Testis (tissue), 2 donors: ENCODE measurements at regions not wholly inside any gene's neighbourhood (a gene's known extent, or its start where the extent isn't known, plus 50 kb on each side); places are given as distances from the start of the nearest gene placed in this dataset.

Experiments
- DNase-seq: peaks from one replicate; pipeline ENCODE4 v3.0.0-alpha.2; 2019
- H3K27ac ChIP-seq, 2 donors: fragments of 200-600 bp; sonication (generic); one replicate each; pipeline ENCODE4 v1.5.1; 2019
- H3K27me3 ChIP-seq: fragments of 200-600 bp; sonication (generic); one replicate; pipeline ENCODE4 v1.5.1; 2019
- H3K36me3 ChIP-seq: fragments of 200-600 bp; sonication (generic); one replicate; pipeline ENCODE4 v1.5.1; 2017; ENCODE audit warnings: low read depth; ENCODE audit errors: missing control alignments
- H3K4me1 ChIP-seq: fragments of 200-600 bp; sonication (generic); one replicate; pipeline ENCODE4 v1.5.1; 2019
- H3K4me3 ChIP-seq, 2 donors: fragments of 200-600 bp; sonication (generic); one replicate each; pipeline ENCODE4 v1.5.1; 2017 to 2019
- H3K9me3 ChIP-seq: fragments of 200-600 bp; sonication (generic); one replicate; pipeline ENCODE4 v1.5.1; 2017
- CTCF ChIP-seq, 3 experiments: fragments of 450-650 bp in 2 of 3; fragments of 200-600 bp in 1 of 3; sonication (generic) in 1 of 3; IDR thresholded peaks; one replicate each; pipeline ENCODE4 v1.5.1; 2016 to 2019; ENCODE audit warnings: antibody characterized with exemption in 3 of 3, mild to moderate bottlenecking in 2 of 3, moderate library complexity in 1 of 3
- POLR2A ChIP-seq: fragments of 450-650 bp; IDR thresholded peaks from one replicate; pipeline ENCODE4 v1.6.1; 2017; ENCODE audit warnings: antibody characterized with exemption, mild to moderate bottlenecking, moderate library complexity
- WGBS, 2 donors: methylation state at CpG; one replicate each; pipeline ENCODE4 v1.1.5; 2018; 5-methylcytosine and 5-hydroxymethylcytosine counted together
- intact Hi-C: fragments of 100-400 bp; cut with DNase I; formaldehyde crosslinking; loops from one replicate; pipeline ENCODE4 v1.15.1; 2023; ENCODE audit warnings: low total_unique reads

GRCh38 chr5:145230781-145231180 lies 604.4 kb downstream of the PRELID2 start:
- H3K27ac ChIP-seq: no peak overlapping the region
- no peaks in the 10 kb centered on the region for H3K4me1 ChIP-seq
- no peaks in the 10 kb centered on the region for H3K36me3 ChIP-seq
- DNase-seq: no peak
- no peaks in the 10 kb centered on the region for H3K9me3 ChIP-seq
- H3K27me3 ChIP-seq: no peaks in the 10 kb centered on the region
- H3K4me3 ChIP-seq: no peak overlapping the region
- TF ChIP-seq CTCF (IDR thresholded peaks at IDR 0.05) (no peak), POLR2A (no peak)
- intact Hi-C loops: no loop called here
- 89 to 94% methylated on average over 2 of the region's 2 CpGs for WGBS, 2 donors

GRCh38 chr5:145228564-145228963 lies 606.6 kb downstream of the PRELID2 start:
- Histone ChIP-seq H3K4me1 (no peaks in the 10 kb centered on the region), H3K9me3 (no peaks in the 10 kb centered on the region), H3K4me3 (no peak overlapping the region), H3K27ac (no peak overlapping the region), H3K36me3 (no peaks in the 10 kb centered on the region), H3K27me3 (no peaks in the 10 kb centered on the region)
- 89 to 97% methylated on average over 10 of the region's 10 CpGs for WGBS, 2 donors
- DNase-seq: no peak
- intact Hi-C loops: no loop called here
- TF ChIP-seq POLR2A (no peak), CTCF (IDR thresholded peaks at IDR 0.05) (no peak)

- Histone ChIP-seq H3K36me3 (no peaks in the 10 kb centered on the region), H3K9me3 (no peaks in the 10 kb centered on the region), H3K4me3 (no peak overlapping the region), H3K27ac (no peak overlapping the region), H3K4me1 (no peaks in the 10 kb centered on the region), H3K27me3 (no peaks in the 10 kb centered on the region)
- WGBS, 2 donors: 81 to 83% methylated on average over 2 of the region's 2 CpGs
- intact Hi-C loops: no loop called here
- no peak for DNase-seq
- no peak for TF ChIP-seq CTCF (IDR thresholded peaks at IDR 0.05)
- TF ChIP-seq POLR2A: no peak
Measured at GRCh38 chr5:145227881-145228280, 607.3 kb downstream of the PRELID2 start.

- H3K27me3 ChIP-seq: no peaks in the 10 kb centered on the region
- WGBS, 2 donors: 88 to 89% methylated on average over 3 of the region's 3 CpGs
- TF ChIP-seq CTCF (IDR thresholded peaks at IDR 0.05) (no peak), POLR2A (no peak)
- H3K27ac ChIP-seq: no peak overlapping the region
- H3K36me3 ChIP-seq: no peaks in the 10 kb centered on the region
- H3K4me1 ChIP-seq: no peaks in the 10 kb centered on the region
- no peak for DNase-seq
- no peaks in the 10 kb centered on the region for H3K9me3 ChIP-seq
- intact Hi-C loops: no loop called here
- no peak overlapping the region for H3K4me3 ChIP-seq
Measured at GRCh38 chr5:145226726-145227125, 608.4 kb downstream of the PRELID2 start.

GRCh38 chr5:145225529-145225928 lies 609.6 kb downstream of the PRELID2 start:
- H3K27ac ChIP-seq: no peak overlapping the region
- intact Hi-C loops: no loop called here
- TF ChIP-seq CTCF (IDR thresholded peaks at IDR 0.05) (no peak), POLR2A (no peak)
- no peak overlapping the region for H3K4me3 ChIP-seq
- no peaks in the 10 kb centered on the region for H3K4me1 ChIP-seq
- no peaks in the 10 kb centered on the region for H3K9me3 ChIP-seq
- no peaks in the 10 kb centered on the region for H3K27me3 ChIP-seq
- DNase-seq: no peak
- WGBS, 2 donors: 95 to 100% methylated on average over 1 of the region's 1 CpG
- no peaks in the 10 kb centered on the region for H3K36me3 ChIP-seq
